Smooth muscle cell (in vitro differentiated cells): ENCODE measurements at regions not wholly inside any gene's neighbourhood (a gene's known extent, or its start where the extent isn't known, plus 50 kb on each side); places are given as distances from the start of the nearest gene placed in this dataset.

ENCODE experiments used
- DNase-seq: peaks from one replicate; lab custom pipeline; 2025; ENCODE audit not compliant: unreplicated experiment; lab: John Stamatoyannopoulos, UW
- H2AFZ ChIP-seq: fragments of 200-600 bp; sonication (generic); 2 replicates; pipeline ENCODE4 v1.6.0; 2016; ENCODE audit warnings: antibody characterized with exemption, low read depth, mild to moderate bottlenecking
- H3F3A ChIP-seq: fragments of 200-600 bp; sonication (generic); 2 replicates; pipeline ENCODE4 v1.6.0; 2017; ENCODE audit warnings: antibody characterized with exemption, low read depth
- H3K27ac ChIP-seq: fragments of 200-600 bp; sonication (generic); 2 replicates; pipeline ENCODE4 v1.5.1; 2016; ENCODE audit warnings: low read depth, mild to moderate bottlenecking
- H3K27me3 ChIP-seq: fragments of 200-600 bp; sonication (generic); 2 replicates; pipeline ENCODE4 v1.6.1; 2016; ENCODE audit warnings: low read depth, mild to moderate bottlenecking
- H3K36me3 ChIP-seq: fragments of 200-600 bp; sonication (generic); 2 replicates; pipeline ENCODE4 v1.5.1; 2016; ENCODE audit warnings: low read depth
- H3K4me1 ChIP-seq: fragments of 200-600 bp; sonication (generic); 2 replicates; pipeline ENCODE4 v1.5.1; 2016; ENCODE audit warnings: low read depth
- H3K4me2 ChIP-seq: fragments of 200-600 bp; sonication (generic); 2 replicates; pipeline ENCODE4 v1.6.0; 2016; ENCODE audit warnings: mild to moderate bottlenecking
- H3K4me3 ChIP-seq: fragments of 200-600 bp; sonication (generic); 2 replicates; pipeline ENCODE4 v1.5.1; 2016; ENCODE audit warnings: mild to moderate bottlenecking
- H3K79me2 ChIP-seq: fragments of 200-600 bp; sonication (generic); 2 replicates; pipeline ENCODE4 v1.6.0; 2016; ENCODE audit warnings: low read depth, mild to moderate bottlenecking
- H3K9ac ChIP-seq: fragments of 200-600 bp; sonication (generic); 2 replicates; pipeline ENCODE4 v1.6.0; 2016; ENCODE audit warnings: low read depth
- H3K9me3 ChIP-seq: fragments of 200-600 bp; sonication (generic); replicated peaks from 2 replicates; pipeline ENCODE4 v1.5.1; 2016; ENCODE audit warnings: low read depth
- H4K20me1 ChIP-seq: fragments of 200-600 bp; sonication (generic); 2 replicates; pipeline ENCODE4 v1.6.0; 2016; ENCODE audit warnings: low read depth
- WGBS: methylation state at CpG from one replicate; pipeline ENCODE4 v1.1.7; 2016; ENCODE audit warnings: low lambda C conversion rate; 5-methylcytosine and 5-hydroxymethylcytosine counted together
- TF ChIP-seq, protein P1 (sequence below): fragments of 200-600 bp; sonication (generic); IDR thresholded peaks from 2 replicates; pipeline ENCODE4 v1.5.1; 2017; ENCODE audit warnings: borderline replicate concordance, mild to moderate bottlenecking, antibody characterized with exemption; ENCODE audit not compliant: insufficient read depth, poor library complexity, severe bottlenecking

DNA sequence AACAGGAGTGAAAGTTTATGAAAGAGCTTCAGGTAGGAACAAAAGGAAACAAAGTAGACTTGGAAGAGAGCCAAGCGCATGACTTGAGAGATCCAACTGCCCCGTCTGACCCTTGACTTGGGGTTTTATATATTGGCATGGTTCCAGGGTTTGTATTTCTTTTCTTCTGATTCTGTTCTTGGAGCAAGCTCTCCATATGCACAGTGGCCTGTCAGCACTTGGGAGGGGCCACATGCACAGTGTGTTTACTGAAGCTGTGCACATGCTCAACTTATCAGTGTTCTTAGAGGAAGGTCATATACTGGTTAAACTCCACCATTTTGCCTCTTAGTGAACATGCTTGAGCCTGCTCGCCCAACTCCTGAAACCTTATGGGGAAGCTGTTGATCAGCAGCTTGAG is 953.7 kb downstream of the TFAP2A start:
- WGBS = 93% methylated on average over 3 of the region's 3 CpGs
- H3K4me2 ChIP-seq = no peak overlapping the region
- no peak for DNase-seq
- H3K27me3 ChIP-seq = no peaks in the 10 kb centered on the region
- H3K9ac ChIP-seq = no peak overlapping the region
- peaks cover 30% of the 10 kb centered on the region for H3K4me1 ChIP-seq
- H3K4me3 ChIP-seq = no peak overlapping the region
- no peaks in the 10 kb centered on the region for H4K20me1 ChIP-seq
- H3F3A ChIP-seq = no peaks in the 10 kb centered on the region
- H3K27ac ChIP-seq = no peak overlapping the region
- H3K36me3 ChIP-seq = no peaks in the 10 kb centered on the region
- TF ChIP-seq, protein P1, sequence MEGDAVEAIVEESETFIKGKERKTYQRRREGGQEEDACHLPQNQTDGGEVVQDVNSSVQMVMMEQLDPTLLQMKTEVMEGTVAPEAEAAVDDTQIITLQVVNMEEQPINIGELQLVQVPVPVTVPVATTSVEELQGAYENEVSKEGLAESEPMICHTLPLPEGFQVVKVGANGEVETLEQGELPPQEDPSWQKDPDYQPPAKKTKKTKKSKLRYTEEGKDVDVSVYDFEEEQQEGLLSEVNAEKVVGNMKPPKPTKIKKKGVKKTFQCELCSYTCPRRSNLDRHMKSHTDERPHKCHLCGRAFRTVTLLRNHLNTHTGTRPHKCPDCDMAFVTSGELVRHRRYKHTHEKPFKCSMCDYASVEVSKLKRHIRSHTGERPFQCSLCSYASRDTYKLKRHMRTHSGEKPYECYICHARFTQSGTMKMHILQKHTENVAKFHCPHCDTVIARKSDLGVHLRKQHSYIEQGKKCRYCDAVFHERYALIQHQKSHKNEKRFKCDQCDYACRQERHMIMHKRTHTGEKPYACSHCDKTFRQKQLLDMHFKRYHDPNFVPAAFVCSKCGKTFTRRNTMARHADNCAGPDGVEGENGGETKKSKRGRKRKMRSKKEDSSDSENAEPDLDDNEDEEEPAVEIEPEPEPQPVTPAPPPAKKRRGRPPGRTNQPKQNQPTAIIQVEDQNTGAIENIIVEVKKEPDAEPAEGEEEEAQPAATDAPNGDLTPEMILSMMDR = no peak
- no peaks in the 10 kb centered on the region for H3K79me2 ChIP-seq
- H3K9me3 ChIP-seq = no peaks in the 10 kb centered on the region
- H2AFZ ChIP-seq = no peak overlapping the region

DNA sequence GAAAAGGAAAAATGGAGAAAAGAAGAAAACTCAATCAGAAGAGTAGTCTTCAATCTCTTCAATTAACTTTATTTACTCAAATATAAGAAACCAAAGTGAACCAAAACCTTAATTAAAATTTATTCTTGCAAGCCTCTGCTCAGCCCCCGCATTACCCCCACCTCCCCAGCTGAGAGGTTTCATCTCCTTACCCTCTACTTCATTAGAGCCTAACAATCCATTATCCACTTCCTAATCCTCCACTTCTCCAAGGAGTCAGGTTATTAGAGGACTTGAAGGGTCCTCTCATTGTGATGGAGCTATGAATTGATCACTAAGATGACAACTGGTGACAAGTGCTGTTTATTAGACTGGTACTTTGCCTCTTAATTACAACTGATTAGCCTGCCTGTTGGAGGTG is 956.5 kb downstream of the TFAP2A start:
- Histone ChIP-seq H3F3A (no peaks in the 10 kb centered on the region), H3K36me3 (no peaks in the 10 kb centered on the region), H3K4me2 (no peak overlapping the region), H3K4me3 (no peak overlapping the region), H2AFZ (no peak overlapping the region), H3K27me3 (no peaks in the 10 kb centered on the region), H3K79me2 (no peaks in the 10 kb centered on the region), H3K9me3 (no peaks in the 10 kb centered on the region), H3K27ac (no peak overlapping the region), H3K9ac (no peak overlapping the region), H3K4me1 (peaks cover 41% of the 10 kb centered on the region), H4K20me1 (no peaks in the 10 kb centered on the region)
- 88% methylated on average over 1 of the region's 1 CpG for WGBS
- no peak for DNase-seq
- TF ChIP-seq, protein P1 = no peak

DNA sequence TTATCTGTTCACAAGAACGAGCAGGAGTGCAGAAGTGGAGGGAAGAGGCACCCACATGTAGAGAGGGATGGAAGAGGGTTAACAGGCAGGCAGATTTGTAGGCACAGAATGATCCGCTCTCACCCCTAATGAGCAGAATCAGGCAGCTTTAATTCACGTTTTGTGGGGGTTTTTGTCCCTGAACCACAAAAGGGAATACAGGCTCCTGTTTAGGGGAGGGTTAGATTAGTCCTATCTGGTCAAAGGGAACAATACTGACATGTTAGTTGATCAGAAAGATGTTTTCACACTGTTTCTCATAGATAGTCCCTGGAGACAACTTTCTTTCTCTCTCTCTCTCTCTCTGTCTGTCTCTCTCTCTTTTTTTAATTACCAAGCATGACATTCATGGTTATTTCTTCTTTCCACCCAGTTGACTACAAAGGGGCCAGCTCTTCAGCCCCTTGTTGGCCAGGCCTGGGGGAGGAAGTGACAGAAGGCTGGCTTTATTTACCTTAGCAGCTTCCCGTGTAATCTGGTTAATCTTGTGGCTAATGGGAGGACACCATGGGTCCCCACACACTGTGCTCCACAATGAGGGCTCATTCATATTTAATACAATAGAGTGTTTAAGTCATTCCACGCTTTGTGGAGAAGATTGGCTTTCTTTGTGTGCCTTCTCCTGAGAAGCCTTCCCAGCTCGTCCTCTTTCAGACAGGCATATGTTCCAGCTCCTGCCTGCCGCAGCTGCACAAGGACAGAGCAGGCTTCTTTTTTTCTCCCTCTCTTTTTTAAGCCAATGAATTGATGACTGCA is 958.8 kb downstream of the TFAP2A start:
- no peaks in the 10 kb centered on the region for H3F3A ChIP-seq
- no peak overlapping the region for H3K9ac ChIP-seq
- no peaks in the 10 kb centered on the region for H4K20me1 ChIP-seq
- H3K4me1 ChIP-seq = peaks cover 47% of the 10 kb centered on the region
- no peak overlapping the region for H3K4me2 ChIP-seq
- no peak overlapping the region for H3K27ac ChIP-seq
- DNase-seq = no peak
- H3K79me2 ChIP-seq = no peaks in the 10 kb centered on the region
- TF ChIP-seq, protein P1 = no peak
- peak overlapping the region; percentile 31 for H2AFZ ChIP-seq
- no peak overlapping the region for H3K4me3 ChIP-seq
- H3K36me3 ChIP-seq = no peaks in the 10 kb centered on the region
- no peaks in the 10 kb centered on the region for H3K9me3 ChIP-seq
- 53% methylated on average over 7 of the region's 7 CpGs for WGBS
- no peaks in the 10 kb centered on the region for H3K27me3 ChIP-seq
